ENCODE measurements at regions not wholly inside any gene's neighbourhood (a gene's known extent, or its start where the extent isn't known, plus 50 kb on each side); places are given as distances from the start of the nearest gene placed in this dataset.
A peak's percentile ranks its signal among the peaks of the same experiment; 100 is the strongest.

GRCh38 chr18:39969803-39970494 is 1985.1 kb upstream of the PIK3C3 start:
- no peak for TF ChIP-seq EZH2 (IDR thresholded peaks at IDR 0.05; ENCODE audit: low read depth, unreplicated experiment)
- no peak for TF ChIP-seq CTCF (conservative IDR thresholded peaks at IDR 0.05; ENCODE audit: low read depth in 2 of 2)
- TF ChIP-seq REST (IDR thresholded peaks at IDR 0.05; ENCODE audit: unreplicated experiment): no peak
- peak; percentile 89 for TF ChIP-seq NANOG (IDR thresholded peaks at IDR 0.05; ENCODE audit: borderline replicate concordance)
- TF ChIP-seq EZH2phosphoT487 (IDR thresholded peaks at IDR 0.05; ENCODE audit: unreplicated experiment): no peak
- TF ChIP-seq, protein P1, sequence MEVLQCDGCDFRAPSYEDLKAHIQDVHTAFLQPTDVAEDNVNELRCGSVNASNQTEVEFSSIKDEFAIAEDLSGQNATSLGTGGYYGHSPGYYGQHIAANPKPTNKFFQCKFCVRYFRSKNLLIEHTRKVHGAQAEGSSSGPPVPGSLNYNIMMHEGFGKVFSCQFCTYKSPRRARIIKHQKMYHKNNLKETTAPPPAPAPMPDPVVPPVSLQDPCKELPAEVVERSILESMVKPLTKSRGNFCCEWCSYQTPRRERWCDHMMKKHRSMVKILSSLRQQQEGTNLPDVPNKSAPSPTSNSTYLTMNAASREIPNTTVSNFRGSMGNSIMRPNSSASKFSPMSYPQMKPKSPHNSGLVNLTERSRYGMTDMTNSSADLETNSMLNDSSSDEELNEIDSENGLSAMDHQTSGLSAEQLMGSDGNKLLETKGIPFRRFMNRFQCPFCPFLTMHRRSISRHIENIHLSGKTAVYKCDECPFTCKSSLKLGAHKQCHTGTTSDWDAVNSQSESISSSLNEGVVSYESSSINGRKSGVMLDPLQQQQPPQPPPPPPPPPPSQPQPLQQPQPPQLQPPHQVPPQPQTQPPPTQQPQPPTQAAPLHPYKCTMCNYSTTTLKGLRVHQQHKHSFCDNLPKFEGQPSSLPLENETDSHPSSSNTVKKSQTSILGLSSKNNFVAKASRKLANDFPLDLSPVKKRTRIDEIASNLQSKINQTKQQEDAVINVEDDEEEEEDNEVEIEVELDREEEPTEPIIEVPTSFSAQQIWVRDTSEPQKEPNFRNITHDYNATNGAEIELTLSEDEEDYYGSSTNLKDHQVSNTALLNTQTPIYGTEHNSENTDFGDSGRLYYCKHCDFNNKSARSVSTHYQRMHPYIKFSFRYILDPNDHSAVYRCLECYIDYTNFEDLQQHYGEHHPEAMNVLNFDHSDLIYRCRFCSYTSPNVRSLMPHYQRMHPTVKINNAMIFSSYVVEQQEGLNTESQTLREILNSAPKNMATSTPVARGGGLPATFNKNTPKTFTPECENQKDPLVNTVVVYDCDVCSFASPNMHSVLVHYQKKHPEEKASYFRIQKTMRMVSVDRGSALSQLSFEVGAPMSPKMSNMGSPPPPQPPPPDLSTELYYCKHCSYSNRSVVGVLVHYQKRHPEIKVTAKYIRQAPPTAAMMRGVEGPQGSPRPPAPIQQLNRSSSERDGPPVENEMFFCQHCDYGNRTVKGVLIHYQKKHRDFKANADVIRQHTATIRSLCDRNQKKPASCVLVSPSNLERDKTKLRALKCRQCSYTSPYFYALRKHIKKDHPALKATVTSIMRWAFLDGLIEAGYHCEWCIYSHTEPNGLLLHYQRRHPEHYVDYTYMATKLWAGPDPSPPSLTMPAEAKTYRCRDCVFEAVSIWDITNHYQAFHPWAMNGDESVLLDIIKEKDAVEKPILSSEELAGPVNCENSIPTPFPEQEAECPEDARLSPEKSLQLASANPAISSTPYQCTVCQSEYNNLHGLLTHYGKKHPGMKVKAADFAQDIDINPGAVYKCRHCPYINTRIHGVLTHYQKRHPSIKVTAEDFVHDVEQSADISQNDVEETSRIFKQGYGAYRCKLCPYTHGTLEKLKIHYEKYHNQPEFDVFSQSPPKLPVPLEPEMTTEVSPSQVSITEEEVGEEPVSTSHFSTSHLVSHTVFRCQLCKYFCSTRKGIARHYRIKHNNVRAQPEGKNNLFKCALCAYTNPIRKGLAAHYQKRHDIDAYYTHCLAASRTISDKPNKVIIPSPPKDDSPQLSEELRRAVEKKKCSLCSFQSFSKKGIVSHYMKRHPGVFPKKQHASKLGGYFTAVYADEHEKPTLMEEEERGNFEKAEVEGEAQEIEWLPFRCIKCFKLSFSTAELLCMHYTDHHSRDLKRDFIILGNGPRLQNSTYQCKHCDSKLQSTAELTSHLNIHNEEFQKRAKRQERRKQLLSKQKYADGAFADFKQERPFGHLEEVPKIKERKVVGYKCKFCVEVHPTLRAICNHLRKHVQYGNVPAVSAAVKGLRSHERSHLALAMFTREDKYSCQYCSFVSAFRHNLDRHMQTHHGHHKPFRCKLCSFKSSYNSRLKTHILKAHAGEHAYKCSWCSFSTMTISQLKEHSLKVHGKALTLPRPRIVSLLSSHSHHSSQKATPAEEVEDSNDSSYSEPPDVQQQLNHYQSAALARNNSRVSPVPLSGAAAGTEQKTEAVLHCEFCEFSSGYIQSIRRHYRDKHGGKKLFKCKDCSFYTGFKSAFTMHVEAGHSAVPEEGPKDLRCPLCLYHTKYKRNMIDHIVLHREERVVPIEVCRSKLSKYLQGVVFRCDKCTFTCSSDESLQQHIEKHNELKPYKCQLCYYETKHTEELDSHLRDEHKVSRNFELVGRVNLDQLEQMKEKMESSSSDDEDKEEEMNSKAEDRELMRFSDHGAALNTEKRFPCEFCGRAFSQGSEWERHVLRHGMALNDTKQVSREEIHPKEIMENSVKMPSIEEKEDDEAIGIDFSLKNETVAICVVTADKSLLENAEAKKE (CRISPR knock-in tag; IDR thresholded peaks at IDR 0.05): no peak

Measured in GM23338 (cell line).